ENCODE measurements at regions not wholly inside any gene's neighbourhood (a gene's known extent, or its start where the extent isn't known, plus 50 kb on each side); places are given as distances from the start of the nearest gene placed in this dataset.

DNA sequence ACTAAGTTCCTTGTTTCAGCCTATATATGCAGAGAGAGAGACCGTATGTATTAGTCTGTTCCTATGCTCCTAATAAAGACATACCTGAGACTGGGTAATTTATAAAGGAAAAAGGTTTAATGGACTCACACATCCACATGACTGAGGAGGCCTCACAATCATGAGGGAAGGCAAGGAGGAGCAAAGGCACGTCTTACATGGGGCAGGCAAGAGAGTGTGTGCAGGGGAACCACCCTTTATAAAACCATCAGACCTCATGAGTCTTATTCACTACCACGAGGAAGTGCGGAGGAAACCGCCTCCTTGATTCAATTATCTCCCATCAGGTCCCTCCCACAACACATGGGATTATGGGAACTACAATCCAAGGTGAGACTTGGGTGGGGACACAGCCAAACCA lies 73.8 kb downstream of the TMEM18 start:
- Histone ChIP-seq H3K9me3 (ENCODE audit: insufficient read depth, low read depth) (peaks cover 9% of the 10 kb centered on the region; the same call in 1 of the 2 replicates), H3K9me2 (ENCODE audit: insufficient read depth) (no peaks in the 10 kb centered on the region), H3K27me3 (ENCODE audit: insufficient read depth, low read depth) (0 out of 2 replicates have a peak, but pooled peaks cover 7% of the 10 kb centered on the region), H4K20me1 (ENCODE audit: insufficient read depth) (no peaks in the 10 kb centered on the region), H3K79me2 (ENCODE audit: low read depth) (no peaks in the 10 kb centered on the region), H3K27ac (peak overlapping the region; percentile 88), H3K4me1 (replicated peaks; ENCODE audit: insufficient read depth) (peaks cover 29% of the 10 kb centered on the region), H3K4me3 (no peak overlapping the region), H2AFZ (peak overlapping the region; percentile 54), H3F3A (ENCODE audit: insufficient read depth, low read depth) (peaks cover 33% of the 10 kb centered on the region), H3K36me3 (ENCODE audit: low read depth) (no peaks in the 10 kb centered on the region), H3K4me2 (peak overlapping the region; percentile 49)
- TF ChIP-seq, protein P1, sequence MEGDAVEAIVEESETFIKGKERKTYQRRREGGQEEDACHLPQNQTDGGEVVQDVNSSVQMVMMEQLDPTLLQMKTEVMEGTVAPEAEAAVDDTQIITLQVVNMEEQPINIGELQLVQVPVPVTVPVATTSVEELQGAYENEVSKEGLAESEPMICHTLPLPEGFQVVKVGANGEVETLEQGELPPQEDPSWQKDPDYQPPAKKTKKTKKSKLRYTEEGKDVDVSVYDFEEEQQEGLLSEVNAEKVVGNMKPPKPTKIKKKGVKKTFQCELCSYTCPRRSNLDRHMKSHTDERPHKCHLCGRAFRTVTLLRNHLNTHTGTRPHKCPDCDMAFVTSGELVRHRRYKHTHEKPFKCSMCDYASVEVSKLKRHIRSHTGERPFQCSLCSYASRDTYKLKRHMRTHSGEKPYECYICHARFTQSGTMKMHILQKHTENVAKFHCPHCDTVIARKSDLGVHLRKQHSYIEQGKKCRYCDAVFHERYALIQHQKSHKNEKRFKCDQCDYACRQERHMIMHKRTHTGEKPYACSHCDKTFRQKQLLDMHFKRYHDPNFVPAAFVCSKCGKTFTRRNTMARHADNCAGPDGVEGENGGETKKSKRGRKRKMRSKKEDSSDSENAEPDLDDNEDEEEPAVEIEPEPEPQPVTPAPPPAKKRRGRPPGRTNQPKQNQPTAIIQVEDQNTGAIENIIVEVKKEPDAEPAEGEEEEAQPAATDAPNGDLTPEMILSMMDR (conservative IDR thresholded peaks at IDR 0.05) = no peak
- no peak for TF ChIP-seq EZH2 (IDR thresholded peaks at IDR 0.05; ENCODE audit: low read depth)
- no peak for DNase-seq
- ChIA-PET CTCF (no interaction called here), POLR2A (ENCODE audit: unreplicated experiment) (no interaction called here)
- intact Hi-C loops (cut with micrococcal nuclease; ENCODE audit: unreplicated experiment) = no loop called here
- no TSS peak for BruUV-seq (replicated peaks)

DNA sequence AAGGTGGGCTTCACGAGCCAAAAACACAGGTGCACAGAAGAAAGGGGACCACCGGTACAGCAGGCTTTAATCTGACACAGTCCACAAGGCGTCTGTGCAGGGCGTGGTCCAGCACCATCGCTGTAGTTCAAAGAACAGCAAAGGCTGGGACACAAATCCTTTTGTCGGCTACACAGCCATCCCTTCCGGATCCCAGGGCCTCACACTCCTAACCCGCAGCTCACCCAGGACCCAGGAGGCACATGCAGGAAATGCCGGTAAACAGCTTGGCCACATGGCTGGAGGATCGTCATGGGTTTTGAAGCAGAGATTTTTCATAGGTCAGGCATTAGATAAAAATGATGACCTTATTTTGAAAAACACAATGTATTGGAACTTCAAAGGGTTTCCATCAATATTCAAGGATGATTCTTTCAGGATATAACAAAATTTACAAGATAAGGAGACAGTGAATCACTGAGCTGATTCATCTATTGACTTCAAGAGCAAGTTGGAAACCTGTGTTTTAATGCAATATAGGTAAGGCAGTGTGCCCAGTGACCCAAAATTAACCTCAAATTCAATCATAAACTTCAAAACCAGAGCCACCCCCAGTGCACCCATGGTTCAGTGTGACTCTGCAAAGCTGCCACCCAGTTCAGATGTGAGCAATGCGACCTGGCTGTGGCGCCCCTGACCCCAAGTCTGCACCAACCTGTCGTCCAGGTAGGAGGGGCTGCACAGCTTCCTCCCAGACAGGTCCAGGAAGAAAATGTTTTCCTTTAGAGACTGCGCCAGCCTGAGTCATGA lies 74.4 kb downstream of the TMEM18 start:
- peaks cover 9% of the 10 kb centered on the region; the same call in 1 of the 2 replicates for H3K9me3 ChIP-seq (ENCODE audit: insufficient read depth, low read depth)
- H3F3A ChIP-seq (ENCODE audit: insufficient read depth, low read depth) = peaks cover 33% of the 10 kb centered on the region
- no peaks in the 10 kb centered on the region for H3K79me2 ChIP-seq (ENCODE audit: low read depth)
- peak in 1 of 2 experiments; percentile 91 for DNase-seq
- H3K27ac ChIP-seq = peak overlapping the region; percentile 88
- H3K27me3 ChIP-seq (ENCODE audit: insufficient read depth, low read depth) = 0 out of 2 replicates have a peak, but pooled peaks cover 7% of the 10 kb centered on the region
- TF ChIP-seq, protein P1 (conservative IDR thresholded peaks at IDR 0.05) = no peak
- no peak for TF ChIP-seq EZH2 (IDR thresholded peaks at IDR 0.05; ENCODE audit: low read depth)
- H3K4me2 ChIP-seq = peak overlapping the region; percentile 49
- ChIA-PET CTCF (no interaction called here), POLR2A (ENCODE audit: unreplicated experiment) (no interaction called here)
- intact Hi-C loops (cut with micrococcal nuclease; ENCODE audit: unreplicated experiment) = no loop called here
- H3K36me3 ChIP-seq (ENCODE audit: low read depth) = no peaks in the 10 kb centered on the region
- peak overlapping the region; percentile 54 for H2AFZ ChIP-seq
- H3K4me1 ChIP-seq (replicated peaks; ENCODE audit: insufficient read depth) = peaks cover 29% of the 10 kb centered on the region
- no peak overlapping the region for H3K4me3 ChIP-seq
- H3K9me2 ChIP-seq (ENCODE audit: insufficient read depth) = no peaks in the 10 kb centered on the region
- no peaks in the 10 kb centered on the region for H4K20me1 ChIP-seq (ENCODE audit: insufficient read depth)
- BruUV-seq (replicated peaks) = no TSS peak

DNA sequence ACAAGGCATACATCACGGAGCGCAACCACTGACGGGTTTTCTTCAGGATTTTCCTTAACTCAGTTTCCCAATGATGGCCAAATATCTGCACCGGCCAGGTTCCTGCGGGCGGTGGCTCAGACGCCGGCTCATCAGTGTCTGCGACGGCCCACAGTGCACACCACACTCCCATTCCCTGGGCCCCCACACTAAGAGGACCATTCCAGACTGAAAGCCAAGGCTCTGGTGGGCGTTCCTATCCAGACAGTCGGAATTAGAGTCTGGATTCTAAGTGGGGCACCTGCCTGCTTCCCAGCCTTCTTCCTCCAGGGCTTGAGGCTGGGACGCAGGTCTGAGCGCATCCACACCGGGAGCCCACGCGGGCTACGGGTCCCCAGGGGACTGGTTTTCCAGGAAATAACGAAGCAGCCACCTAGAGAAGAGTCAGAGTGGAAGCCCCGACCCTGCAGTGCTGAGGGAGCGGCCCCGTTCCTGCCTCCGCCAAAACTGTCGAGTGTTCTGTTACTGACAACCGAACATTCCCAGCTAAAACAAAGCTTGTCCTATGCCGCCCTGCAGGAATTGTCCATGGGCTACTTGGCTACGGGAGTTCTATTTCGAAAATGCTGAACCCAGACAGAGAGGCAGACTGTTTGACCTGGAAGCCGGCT lies 75.3 kb downstream of the TMEM18 start:
- Histone ChIP-seq H3K9me3 (ENCODE audit: insufficient read depth, low read depth) (peaks cover 9% of the 10 kb centered on the region; the same call in 1 of the 2 replicates), H4K20me1 (ENCODE audit: insufficient read depth) (no peaks in the 10 kb centered on the region), H3K9me2 (ENCODE audit: insufficient read depth) (no peaks in the 10 kb centered on the region), H3K27ac (peak overlapping the region; percentile 88), H2AFZ (peak overlapping the region; percentile 44), H3K4me3 (no peak overlapping the region), H3K27me3 (ENCODE audit: insufficient read depth, low read depth) (peaks cover 12% of the 10 kb centered on the region; the same call in 1 of the 2 replicates), H3K79me2 (ENCODE audit: low read depth) (no peaks in the 10 kb centered on the region), H3K4me2 (peak overlapping the region; percentile 49; the same call in 1 of the 2 replicates), H3F3A (ENCODE audit: insufficient read depth, low read depth) (peaks cover 33% of the 10 kb centered on the region), H3K36me3 (ENCODE audit: low read depth) (no peaks in the 10 kb centered on the region), H3K4me1 (replicated peaks; ENCODE audit: insufficient read depth) (peaks cover 29% of the 10 kb centered on the region)
- CTCF ChIA-PET = no interaction called here
- no peak for DNase-seq
- intact Hi-C loops (cut with micrococcal nuclease; ENCODE audit: unreplicated experiment) = no loop called here
- TF ChIP-seq, protein P1 (conservative IDR thresholded peaks at IDR 0.05) = no peak
- TF ChIP-seq EZH2 (IDR thresholded peaks at IDR 0.05; ENCODE audit: low read depth) = no peak
- POLR2A ChIA-PET (ENCODE audit: unreplicated experiment) = no interaction called here
- BruUV-seq (replicated peaks) = no TSS peak
